Naive thymus-derived CD8-positive, alpha-beta T cell (primary cell): ENCODE measurements at regions not wholly inside any gene's neighbourhood (a gene's known extent, or its start where the extent isn't known, plus 50 kb on each side); places are given as distances from the start of the nearest gene placed in this dataset.

ENCODE experiments used
- ATAC-seq, 2 donors: fragments of 150-1000 bp; cut with Tn5 transposase in 1 of 2; sonication (Bioruptor Pico), chemical (Tn5 transposase) in 1 of 2; 1 replicate in 1 of 2; 2 replicates in 1 of 2; pipeline ENCODE4 v1.10.0; 2021; ENCODE audit warnings: mild to moderate bottlenecking in 2 of 2, moderate library complexity in 2 of 2
- POLR2A ChIA-PET: fragments of 350-600 bp; sonication (Branson Sonifier 250); formaldehyde crosslinking; loops from one replicate; lab custom pipeline; 2021; ENCODE audit warnings: antibody characterized with exemption; lab: Charles Lee
- DNase-seq, 10 donors: peaks; one replicate each; pipeline versions ENCODE4 v3.0.0 to v3.0.0-alpha.2; 2020 to 2022
- H3K27ac Mint-ChIP-seq, 10 donors: one replicate each; pipeline ENCODE4 v1.8.0; 2020 to 2022; ENCODE audit warnings: mild to moderate bottlenecking in 10 of 10, mixed read lengths in 10 of 10, moderate library complexity in 4 of 10, inconsistent platforms in 1 of 10
- H3K27me3 Mint-ChIP-seq, 5 donors: one replicate each; pipeline ENCODE4 v1.8.0; 2021 to 2022; ENCODE audit warnings: mixed read lengths in 5 of 5
- H3K36me3 Mint-ChIP-seq, 3 donors: one replicate each; pipeline ENCODE4 v1.8.0; 2020 to 2022; ENCODE audit warnings: mixed read lengths in 3 of 3, mild to moderate bottlenecking in 2 of 3, inconsistent platforms in 1 of 3
- H3K4me1 Mint-ChIP-seq, 4 donors: one replicate each; pipeline ENCODE4 v1.8.0; 2021 to 2022; ENCODE audit warnings: mixed read lengths in 4 of 4
- H3K4me3 Mint-ChIP-seq, 10 donors: one replicate each; pipeline ENCODE4 v1.8.0; 2020 to 2022; ENCODE audit warnings: mild to moderate bottlenecking in 10 of 10, mixed read lengths in 10 of 10, moderate library complexity in 6 of 10, inconsistent platforms in 1 of 10
- H3K9me3 Mint-ChIP-seq, 9 donors: one replicate each; pipeline ENCODE4 v1.8.0; 2020 to 2022; ENCODE audit warnings: mixed read lengths in 9 of 9, mild to moderate bottlenecking in 3 of 9, inconsistent platforms in 1 of 9, moderate library complexity in 1 of 9

- ATAC-seq (no peak), DNase-seq (no peak)
- POLR2A ChIA-PET = no interaction called here
- H3K9me3 Mint-ChIP-seq = peaks cover 0 to 10% (median 0%) of the 10 kb centered on the region in 9 donors
- H3K27me3 Mint-ChIP-seq = peaks cover 0 to 15% (median 7%) of the 10 kb centered on the region in 5 donors
- no peak overlapping the region for H3K4me3 Mint-ChIP-seq
- no peak overlapping the region for H3K27ac Mint-ChIP-seq
- no peaks in the 10 kb centered on the region for H3K36me3 Mint-ChIP-seq
- no peaks in the 10 kb centered on the region for H3K4me1 Mint-ChIP-seq
These were observed 670.3 kb upstream of the SALL3 start for GRCh38 chr18:78309307-78309706.

GRCh38 chr18:78309924-78310323 lies 669.7 kb upstream of the SALL3 start:
- no peaks in the 10 kb centered on the region for H3K4me1 Mint-ChIP-seq
- POLR2A ChIA-PET = no interaction called here
- no peak overlapping the region for H3K27ac Mint-ChIP-seq
- DNase-seq (no peak), ATAC-seq (no peak)
- peaks cover 0 to 10% (median 0%) of the 10 kb centered on the region in 9 donors for H3K9me3 Mint-ChIP-seq
- H3K36me3 Mint-ChIP-seq = no peaks in the 10 kb centered on the region
- peaks cover 0 to 12% (median 7%) of the 10 kb centered on the region in 5 donors for H3K27me3 Mint-ChIP-seq
- no peak overlapping the region for H3K4me3 Mint-ChIP-seq

GRCh38 chr18:78319264-78319663 lies 660.4 kb upstream of the SALL3 start:
- no peaks in the 10 kb centered on the region for H3K9me3 Mint-ChIP-seq
- H3K27ac Mint-ChIP-seq = no peak overlapping the region
- no peak overlapping the region for H3K4me3 Mint-ChIP-seq
- no peak for ATAC-seq
- no peaks in the 10 kb centered on the region for H3K4me1 Mint-ChIP-seq
- no peaks in the 10 kb centered on the region for H3K36me3 Mint-ChIP-seq
- no peaks in the 10 kb centered on the region for H3K27me3 Mint-ChIP-seq
- POLR2A ChIA-PET = no interaction called here
- DNase-seq = no peak

DNA sequence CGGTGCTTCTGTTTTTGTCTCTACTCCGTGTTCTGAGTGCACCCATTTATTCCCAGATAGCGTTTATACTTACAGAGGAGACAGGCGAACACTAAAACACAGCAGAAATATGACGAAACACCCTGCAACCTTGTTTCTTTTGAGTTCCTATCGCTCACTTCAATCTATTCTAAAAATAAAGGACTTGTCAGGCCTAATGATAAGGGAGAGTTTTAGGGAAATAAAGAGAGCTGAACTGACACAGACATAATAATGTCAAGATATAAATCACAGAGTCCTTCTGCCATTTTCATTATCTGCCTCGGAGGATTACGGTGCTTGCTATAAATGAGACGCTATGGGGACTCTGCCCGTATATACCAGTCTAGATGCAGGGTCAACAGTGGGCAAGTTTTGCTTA lies 659.7 kb upstream of the SALL3 start:
- no peaks in the 10 kb centered on the region for H3K36me3 Mint-ChIP-seq
- no peaks in the 10 kb centered on the region for H3K9me3 Mint-ChIP-seq
- H3K27ac Mint-ChIP-seq = no peak overlapping the region
- no peaks in the 10 kb centered on the region for H3K27me3 Mint-ChIP-seq
- no peak overlapping the region for H3K4me3 Mint-ChIP-seq
- DNase-seq = no peak
- no peaks in the 10 kb centered on the region for H3K4me1 Mint-ChIP-seq
- ATAC-seq = no peak
- POLR2A ChIA-PET = no interaction called here

GRCh38 chr18:78321402-78321801 lies 658.2 kb upstream of the SALL3 start:
- Mint-ChIP-seq H3K27ac (no peak overlapping the region), H3K9me3 (peaks cover 0 to 4% (median 0%) of the 10 kb centered on the region in 9 donors)
- POLR2A ChIA-PET = no interaction called here

GRCh38 chr18:78323453-78324197 lies 656.0 kb upstream of the SALL3 start:
- Mint-ChIP-seq H3K9me3 (peaks cover 0 to 4% (median 0%) of the 10 kb centered on the region in 9 donors), H3K27me3 (peaks cover 0 to 4% (median 0%) of the 10 kb centered on the region in 5 donors), H3K4me3 (no peak overlapping the region), H3K27ac (no peak overlapping the region), H3K4me1 (no peaks in the 10 kb centered on the region), H3K36me3 (no peaks in the 10 kb centered on the region)
- no peak for DNase-seq
- no peak for ATAC-seq
- POLR2A ChIA-PET = no interaction called here

More at GRCh38 chr18:78321402-78321801, 658.2 kb upstream of the SALL3 start:
- no peak for DNase-seq
- Mint-ChIP-seq H3K4me1 (no peaks in the 10 kb centered on the region), H3K27me3 (peaks cover 0 to 4% (median 0%) of the 10 kb centered on the region in 5 donors), H3K4me3 (no peak overlapping the region), H3K36me3 (no peaks in the 10 kb centered on the region)
- ATAC-seq = no peak

DNA sequence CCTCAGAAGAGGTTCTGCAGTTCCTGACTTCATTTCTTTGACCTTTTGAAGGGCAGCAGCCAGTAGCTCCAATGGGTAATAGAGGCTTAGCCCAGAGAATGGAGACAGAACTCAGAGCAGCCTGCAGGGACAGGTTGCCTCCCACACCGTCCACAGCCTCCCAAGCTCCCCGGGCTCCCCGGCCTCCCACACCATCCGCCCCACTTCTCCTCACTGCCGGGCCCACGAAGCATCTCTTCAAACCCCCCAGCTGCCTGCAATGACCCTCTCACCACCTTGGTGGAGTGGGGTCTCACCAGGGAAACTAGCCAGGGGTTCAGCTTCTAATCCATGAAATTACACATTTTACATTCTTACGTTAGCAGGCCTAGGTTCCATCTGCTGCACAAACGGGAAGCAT lies 652.0 kb upstream of the SALL3 start:
- no peaks in the 10 kb centered on the region for H3K4me1 Mint-ChIP-seq
- POLR2A ChIA-PET = no interaction called here
- no peak overlapping the region for H3K4me3 Mint-ChIP-seq
- no peak for ATAC-seq
- peaks cover 0 to 8% (median 0%) of the 10 kb centered on the region in 5 donors for H3K27me3 Mint-ChIP-seq
- H3K9me3 Mint-ChIP-seq = peaks cover 0 to 4% (median 0%) of the 10 kb centered on the region in 9 donors
- no peaks in the 10 kb centered on the region for H3K36me3 Mint-ChIP-seq
- H3K27ac Mint-ChIP-seq = no peak overlapping the region
- DNase-seq = no peak

GRCh38 chr18:78330766-78331165 lies 648.9 kb upstream of the SALL3 start:
- H3K36me3 Mint-ChIP-seq = no peaks in the 10 kb centered on the region
- H3K4me1 Mint-ChIP-seq = no peaks in the 10 kb centered on the region
- H3K27ac Mint-ChIP-seq = no peak overlapping the region
- POLR2A ChIA-PET = interaction anchor here (0.7 kb wide), 1 partner anchor 15 kb away, joined by 4 read pairs; no protein-coding TSS in a partner anchor
- peaks cover 0 to 7% (median 0%) of the 10 kb centered on the region in 9 donors for H3K9me3 Mint-ChIP-seq
- ATAC-seq (no peak), DNase-seq (no peak)
- peaks cover 0 to 19% (median 6%) of the 10 kb centered on the region in 5 donors for H3K27me3 Mint-ChIP-seq
- no peak overlapping the region for H3K4me3 Mint-ChIP-seq

GRCh38 chr18:78352910-78353309 lies 626.7 kb upstream of the SALL3 start:
- Mint-ChIP-seq H3K27me3 (peaks cover 0 to 9% (median 5%) of the 10 kb centered on the region in 5 donors), H3K36me3 (no peaks in the 10 kb centered on the region), H3K4me1 (no peaks in the 10 kb centered on the region), H3K27ac (no peak overlapping the region), H3K4me3 (no peak overlapping the region), H3K9me3 (peaks cover 0 to 3% (median 0%) of the 10 kb centered on the region in 9 donors)
- DNase-seq (no peak), ATAC-seq (no peak)
- POLR2A ChIA-PET = no interaction called here

DNA sequence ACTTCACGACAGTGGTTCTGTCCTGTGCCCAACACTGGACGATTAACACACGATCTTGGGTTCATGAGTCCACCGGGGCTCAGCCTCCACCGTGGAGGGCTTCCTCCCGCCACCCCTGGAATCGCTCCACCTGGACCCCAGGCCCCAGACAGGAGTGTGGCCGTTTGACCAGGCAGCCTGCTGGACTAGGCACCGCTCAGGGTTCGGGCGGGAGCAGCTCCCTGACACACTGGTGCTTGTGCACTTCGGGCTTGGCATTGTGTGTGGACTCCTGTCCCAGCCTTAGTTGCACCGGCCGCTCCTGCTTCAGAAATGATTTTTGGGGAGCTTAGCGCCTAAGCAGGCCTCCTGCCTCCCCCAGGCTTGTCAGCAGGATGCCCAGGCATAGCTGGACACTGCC lies 617.4 kb upstream of the SALL3 start:
- Mint-ChIP-seq H3K27ac (no peak overlapping the region), H3K36me3 (no peaks in the 10 kb centered on the region), H3K9me3 (peaks cover 0 to 7% (median 0%) of the 10 kb centered on the region in 9 donors), H3K4me3 (no peak overlapping the region), H3K4me1 (no peaks in the 10 kb centered on the region), H3K27me3 (no peaks in the 10 kb centered on the region)
- ATAC-seq (no peak), DNase-seq (no peak)
- POLR2A ChIA-PET = no interaction called here

GRCh38 chr18:78363556-78364387 lies 615.8 kb upstream of the SALL3 start:
- DNase-seq (no peak), ATAC-seq (no peak)
- Mint-ChIP-seq H3K27me3 (no peaks in the 10 kb centered on the region), H3K36me3 (no peaks in the 10 kb centered on the region), H3K9me3 (peaks cover 0 to 10% (median 0%) of the 10 kb centered on the region in 9 donors), H3K4me1 (no peaks in the 10 kb centered on the region), H3K4me3 (no peak overlapping the region), H3K27ac (no peak overlapping the region)
- POLR2A ChIA-PET = no interaction called here

DNA sequence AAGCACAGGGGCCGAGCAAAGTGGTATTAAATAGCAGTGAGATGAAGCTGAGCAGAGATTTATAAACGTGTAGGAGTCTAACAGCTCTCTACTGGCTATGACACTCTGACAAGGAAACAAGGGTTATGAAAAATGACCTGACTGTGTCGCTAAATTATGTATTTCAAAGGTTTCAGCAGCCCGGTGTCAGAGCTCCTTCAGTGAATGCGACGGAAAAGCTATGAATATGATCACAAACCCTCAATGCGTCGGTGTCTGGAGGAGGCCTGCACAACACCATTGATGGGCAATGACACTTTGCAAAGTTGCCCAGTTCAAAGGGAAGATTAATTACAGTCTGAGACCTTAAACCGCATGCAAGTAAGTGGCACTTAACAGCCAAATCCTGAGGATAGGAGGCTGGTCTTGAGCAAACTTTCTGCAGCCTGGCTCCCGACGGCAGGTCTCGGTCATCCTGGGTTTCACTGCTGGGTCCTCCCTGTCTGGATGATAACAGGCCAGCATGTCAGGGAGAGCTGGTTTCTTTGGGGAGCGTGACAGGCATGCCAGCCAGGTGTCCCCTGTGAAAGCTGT lies 615.1 kb upstream of the SALL3 start:
- H3K36me3 Mint-ChIP-seq = no peaks in the 10 kb centered on the region
- H3K27ac Mint-ChIP-seq = no peak overlapping the region
- ATAC-seq (no peak), DNase-seq (no peak)
- no peaks in the 10 kb centered on the region for H3K4me1 Mint-ChIP-seq
- peaks cover 0 to 10% (median 0%) of the 10 kb centered on the region in 9 donors for H3K9me3 Mint-ChIP-seq
- H3K27me3 Mint-ChIP-seq = no peaks in the 10 kb centered on the region
- POLR2A ChIA-PET = no interaction called here
- no peak overlapping the region for H3K4me3 Mint-ChIP-seq

DNA sequence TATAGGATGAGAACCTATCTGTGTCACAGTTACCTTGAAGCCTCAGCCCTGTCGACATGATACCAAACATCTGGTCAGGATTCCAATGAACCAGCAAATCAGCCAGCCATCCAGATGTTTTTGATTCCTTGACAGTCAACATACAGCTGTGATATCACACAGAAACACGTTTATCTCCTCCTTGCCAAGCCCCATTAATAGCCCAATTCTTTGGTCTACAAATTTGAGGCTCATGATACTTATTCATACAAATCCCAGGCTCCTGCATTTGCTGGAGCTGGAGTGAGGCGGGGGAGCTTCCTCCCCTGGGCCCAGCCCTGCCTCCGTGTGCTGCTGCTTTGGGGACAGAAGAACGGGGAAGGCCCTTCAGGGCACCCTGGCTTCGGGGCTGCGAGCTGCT lies 611.6 kb upstream of the SALL3 start:
- ATAC-seq = no peak
- Mint-ChIP-seq H3K36me3 (no peaks in the 10 kb centered on the region), H3K4me1 (no peaks in the 10 kb centered on the region), H3K4me3 (no peak overlapping the region), H3K27ac (no peak overlapping the region), H3K27me3 (no peaks in the 10 kb centered on the region), H3K9me3 (peaks cover 0 to 3% (median 0%) of the 10 kb centered on the region in 9 donors)
- no peak for DNase-seq
- POLR2A ChIA-PET = no interaction called here
